Neuronal stem cell (in vitro differentiated cells): ENCODE measurements at regions not wholly inside any gene's neighbourhood (a gene's known extent, or its start where the extent isn't known, plus 50 kb on each side); places are given as distances from the start of the nearest gene placed in this dataset.

ENCODE experiments used
- DNase-seq: peaks from one replicate; pipeline ENCODE4 v3.0.0-alpha.2; 2013; ENCODE audit warnings: low spot score
- H2AFZ ChIP-seq: one replicate; pipeline ENCODE4 v1.6.1; 2013; ENCODE audit warnings: mild to moderate bottlenecking, low read length, inconsistent platforms
- H2AK5ac ChIP-seq: 2 replicates; pipeline ENCODE4 v1.6.1; 2013; ENCODE audit warnings: low read depth, mild to moderate bottlenecking, inconsistent platforms, low read length, moderate library complexity, mixed read lengths
- H2BK120ac ChIP-seq: 2 replicates; pipeline ENCODE4 v1.6.1; 2013; ENCODE audit warnings: low read depth, mild to moderate bottlenecking, inconsistent platforms, low read length, moderate library complexity, mixed read lengths
- H2BK12ac ChIP-seq: one replicate; pipeline ENCODE4 v1.6.1; 2013; ENCODE audit warnings: low read length, inconsistent platforms
- H2BK15ac ChIP-seq: 2 replicates; pipeline ENCODE4 v1.6.1; 2013; ENCODE audit warnings: mild to moderate bottlenecking, low read length, inconsistent platforms, mixed read lengths
- H2BK5ac ChIP-seq: one replicate; pipeline ENCODE4 v1.6.1; 2013; ENCODE audit warnings: inconsistent platforms, mild to moderate bottlenecking, low read length, moderate library complexity
- H3K14ac ChIP-seq: one replicate; pipeline ENCODE4 v1.6.1; 2013; ENCODE audit warnings: low read length, inconsistent platforms
- H3K18ac ChIP-seq: 2 replicates; pipeline ENCODE4 v1.6.1; 2013; ENCODE audit warnings: low read length, inconsistent platforms
- H3K23ac ChIP-seq: 2 replicates; pipeline ENCODE4 v1.6.1; 2013; ENCODE audit warnings: low read depth, mild to moderate bottlenecking, mixed read lengths, low read length, inconsistent platforms; ENCODE audit not compliant: poor library complexity
- H3K27ac ChIP-seq: replicated peaks from 3 replicates; pipeline ENCODE4 v1.5.1; 2013; ENCODE audit warnings: low read length, inconsistent platforms
- H3K27me3 ChIP-seq, 3 experiments: 2 replicates each; pipeline ENCODE4 v1.6.1; 2013; ENCODE audit warnings: low read length in 3 of 3, mild to moderate bottlenecking in 2 of 3, inconsistent platforms in 1 of 3, low read depth in 1 of 3, mixed read lengths in 1 of 3, moderate library complexity in 1 of 3; ENCODE audit not compliant: control insufficient read depth in 3 of 3, insufficient read depth in 3 of 3
- H3K36me3 ChIP-seq, 2 donors: replicated peaks in 1 of 2; 2 replicates each; pipeline ENCODE4 v1.6.1; 2013; ENCODE audit warnings: low read length in 2 of 2; ENCODE audit not compliant: control insufficient read depth in 2 of 2, insufficient read depth in 2 of 2
- H3K4ac ChIP-seq: 2 replicates; pipeline ENCODE4 v1.6.1; 2013; ENCODE audit warnings: inconsistent platforms, mild to moderate bottlenecking, low read length, moderate library complexity
- H3K4me1 ChIP-seq, 2 donors: 1 replicate in 1 of 2; 2 replicates in 1 of 2; pipeline ENCODE4 v1.6.1; 2013; ENCODE audit warnings: low read length in 2 of 2, low read depth in 1 of 2; ENCODE audit not compliant: control insufficient read depth in 2 of 2, insufficient read depth in 1 of 2
- H3K4me2 ChIP-seq: one replicate; pipeline ENCODE4 v1.6.1; 2013; ENCODE audit warnings: mild to moderate bottlenecking, low read length, inconsistent platforms; ENCODE audit not compliant: insufficient read depth, poor library complexity, severe bottlenecking
- H3K4me3 ChIP-seq, 2 donors: 2 replicates each; pipeline ENCODE4 v1.5.1; 2013; ENCODE audit warnings: low read length in 2 of 2, mild to moderate bottlenecking in 2 of 2, inconsistent platforms in 1 of 2, moderate library complexity in 1 of 2
- H3K79me1 ChIP-seq: one replicate; pipeline ENCODE4 v1.6.1; 2013; ENCODE audit warnings: low read depth, mild to moderate bottlenecking, inconsistent platforms, low read length, moderate library complexity
- H3K9ac ChIP-seq: one replicate; pipeline ENCODE4 v1.6.1; 2013; ENCODE audit warnings: mild to moderate bottlenecking, low read depth, low read length, inconsistent platforms; ENCODE audit not compliant: poor library complexity
- H3K9me3 ChIP-seq, 2 donors: replicated peaks in 1 of 2; 2 replicates each; pipeline versions ENCODE3 to v1.6.1; 2013; ENCODE audit warnings: low read length in 2 of 2, mild to moderate bottlenecking in 2 of 2, inconsistent platforms in 1 of 2, low read depth in 1 of 2, mixed read lengths in 1 of 2, moderate library complexity in 1 of 2; ENCODE audit not compliant: control insufficient read depth in 2 of 2, insufficient read depth in 1 of 2
- H4K8ac ChIP-seq: one replicate; pipeline ENCODE4 v1.6.1; 2013; ENCODE audit warnings: low read depth, mild to moderate bottlenecking, inconsistent platforms, low read length, moderate library complexity
- H4K91ac ChIP-seq: one replicate; pipeline ENCODE4 v1.6.1; 2013; ENCODE audit warnings: low read length, low read depth, mild to moderate bottlenecking, inconsistent platforms; ENCODE audit not compliant: poor library complexity
- WGBS, 2 donors: extraction: QIAGEN DNeasy Blood & Tissue Kit; methylation state at CpG; one replicate each; pipeline ENCODE4 v1.1.7; 2013; ENCODE audit warnings: missing lambda C conversion rate in 2 of 2, mixed read lengths in 1 of 2; ENCODE audit not compliant: insufficient read length in 2 of 2, insufficient replicate concordance in 1 of 2; ENCODE audit errors: extremely low coverage in 2 of 2; 5-methylcytosine and 5-hydroxymethylcytosine counted together

DNA sequence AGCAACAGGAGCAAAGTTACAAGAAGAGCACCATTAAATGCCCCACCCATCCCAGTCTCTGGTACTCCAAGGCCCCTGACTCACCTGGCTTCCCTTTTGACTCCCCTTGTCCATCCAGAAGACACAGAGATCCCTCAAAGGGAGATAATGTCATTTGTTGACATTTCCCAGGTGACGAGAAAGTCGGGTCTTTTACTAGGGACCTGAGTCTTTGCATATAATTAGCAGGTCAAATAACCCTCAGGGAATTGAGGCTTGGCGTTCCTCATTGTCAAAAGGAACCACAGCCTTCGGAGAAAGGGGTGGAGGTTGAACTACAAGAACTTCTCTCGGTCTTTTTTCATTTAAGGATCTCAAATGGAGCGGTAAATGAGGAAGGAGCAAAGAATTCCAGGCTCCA is 133.2 kb downstream of the PROX1 start:
- DNase-seq: no peak
- Histone ChIP-seq H4K8ac (no peak overlapping the region), H2AFZ (no peak overlapping the region), H2BK120ac (no peak overlapping the region), H3K79me1 (no peaks in the 10 kb centered on the region), H2BK15ac (no peak overlapping the region), H3K36me3 (no peaks in the 10 kb centered on the region), H3K9ac (no peak overlapping the region), H3K4me3 (no peak overlapping the region), H2BK5ac (no peak overlapping the region), H2AK5ac (no peak overlapping the region), H3K27me3 (peaks cover 0 to 11% (median 0%) of the 10 kb centered on the region in 3 experiments), H2BK12ac (no peak overlapping the region), H3K14ac (no peak overlapping the region), H4K91ac (no peak overlapping the region), H3K4ac (no peak overlapping the region), H3K18ac (no peak overlapping the region), H3K9me3 (peaks cover 10% of the 10 kb centered on the region in 2 donors), H3K23ac (no peak overlapping the region), H3K4me1 (peaks cover 0 to 7% of the 10 kb centered on the region in 2 donors), H3K27ac (no peak overlapping the region), H3K4me2 (no peak overlapping the region)
- WGBS, 2 donors: no CpG with 5 or more reads among the region's 6 CpGs

DNA sequence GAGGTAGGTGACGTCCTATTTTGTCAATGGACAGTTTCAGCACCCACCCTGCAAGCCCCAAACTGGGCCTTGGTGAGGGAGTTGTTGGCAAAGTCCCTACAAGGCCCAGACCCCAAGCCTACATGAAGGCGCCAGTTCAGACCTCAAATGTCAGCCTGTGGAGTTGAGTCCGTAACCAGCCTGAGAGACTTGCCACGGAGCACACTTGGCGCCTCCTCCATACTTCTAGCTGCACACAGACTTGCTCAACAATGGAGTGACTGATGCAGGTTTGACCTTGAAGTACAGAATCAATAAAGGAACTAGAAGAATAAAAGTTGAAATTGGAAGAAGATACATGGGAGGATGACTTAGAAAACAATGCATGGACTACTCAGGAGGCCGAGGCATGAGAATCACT is 134.3 kb downstream of the PROX1 start:
- peaks cover 0 to 7% of the 10 kb centered on the region in 2 donors for H3K4me1 ChIP-seq
- H3K4me3 ChIP-seq: no peak overlapping the region
- no peak overlapping the region for H3K23ac ChIP-seq
- H4K91ac ChIP-seq: no peak overlapping the region
- H2AK5ac ChIP-seq: no peak overlapping the region
- no peaks in the 10 kb centered on the region for H3K79me1 ChIP-seq
- H3K27ac ChIP-seq: no peak overlapping the region
- WGBS, 2 donors: no CpG with 5 or more reads among the region's 6 CpGs
- no peak overlapping the region for H3K18ac ChIP-seq
- no peak overlapping the region for H3K4me2 ChIP-seq
- H4K8ac ChIP-seq: no peak overlapping the region
- no peak overlapping the region for H2BK15ac ChIP-seq
- H3K9ac ChIP-seq: no peak overlapping the region
- H3K9me3 ChIP-seq: peaks cover 10% of the 10 kb centered on the region in 2 donors
- H2BK120ac ChIP-seq: no peak overlapping the region
- H3K27me3 ChIP-seq: peaks cover 0 to 12% (median 0%) of the 10 kb centered on the region in 3 experiments
- no peak overlapping the region for H2AFZ ChIP-seq
- H3K36me3 ChIP-seq: no peaks in the 10 kb centered on the region
- no peak overlapping the region for H3K14ac ChIP-seq
- no peak overlapping the region for H3K4ac ChIP-seq
- no peak overlapping the region for H2BK12ac ChIP-seq
- DNase-seq: no peak
- no peak overlapping the region for H2BK5ac ChIP-seq

DNA sequence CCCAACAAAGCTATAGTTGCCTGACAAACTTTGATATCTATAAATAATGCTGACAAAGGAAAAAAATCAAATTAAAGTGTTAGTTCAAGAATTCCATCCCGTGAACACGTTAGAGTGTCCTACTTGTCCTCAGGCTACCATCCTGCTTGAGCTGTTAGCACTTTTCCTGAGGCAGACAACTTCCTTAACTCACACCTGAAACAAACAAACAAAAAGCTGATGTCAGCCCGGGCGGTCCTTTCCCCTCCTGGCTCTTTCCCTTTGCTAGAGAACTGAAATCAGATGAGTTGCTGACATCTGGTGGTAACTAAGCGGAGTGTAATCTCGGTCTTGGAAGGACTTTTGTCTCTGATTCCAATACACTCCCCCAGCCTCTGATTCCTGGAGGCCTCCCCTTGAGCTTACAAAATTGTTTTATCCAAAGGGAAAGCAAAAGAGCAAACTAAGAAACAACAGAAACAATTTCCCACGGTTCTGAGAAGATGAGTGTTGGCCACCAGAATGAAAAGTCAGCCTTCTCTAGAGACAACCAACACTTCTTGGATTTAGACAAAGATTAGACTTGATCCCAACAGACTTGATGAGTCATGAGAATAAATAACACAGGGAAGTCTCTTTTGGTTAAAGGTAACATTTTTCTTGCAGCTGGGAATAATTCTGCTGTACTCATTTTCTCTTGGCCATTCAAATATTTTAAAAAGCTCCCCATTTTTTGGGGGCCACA is 135.4 kb downstream of the PROX1 start:
- peak; percentile 61 for DNase-seq
- Histone ChIP-seq H3K79me1 (no peaks in the 10 kb centered on the region), H2AK5ac (no peak overlapping the region), H3K27me3 (peaks cover 0 to 18% (median 0%) of the 10 kb centered on the region in 3 experiments), H3K4ac (no peak overlapping the region), H3K9me3 (peaks cover 2% of the 10 kb centered on the region in 2 donors), H3K4me3 (no peak overlapping the region), H2AFZ (no peak overlapping the region), H4K91ac (no peak overlapping the region), H4K8ac (no peak overlapping the region), H3K36me3 (no peaks in the 10 kb centered on the region), H3K9ac (no peak overlapping the region), H3K23ac (no peak overlapping the region), H2BK5ac (no peak overlapping the region), H3K18ac (no peak overlapping the region), H3K27ac (no peak overlapping the region), H3K14ac (no peak overlapping the region), H3K4me1 (peaks cover 0 to 7% of the 10 kb centered on the region in 2 donors), H2BK12ac (no peak overlapping the region), H2BK15ac (no peak overlapping the region), H3K4me2 (no peak overlapping the region), H2BK120ac (no peak overlapping the region)
- no CpG with 5 or more reads among the region's 7 CpGs for WGBS, 2 donors

DNA sequence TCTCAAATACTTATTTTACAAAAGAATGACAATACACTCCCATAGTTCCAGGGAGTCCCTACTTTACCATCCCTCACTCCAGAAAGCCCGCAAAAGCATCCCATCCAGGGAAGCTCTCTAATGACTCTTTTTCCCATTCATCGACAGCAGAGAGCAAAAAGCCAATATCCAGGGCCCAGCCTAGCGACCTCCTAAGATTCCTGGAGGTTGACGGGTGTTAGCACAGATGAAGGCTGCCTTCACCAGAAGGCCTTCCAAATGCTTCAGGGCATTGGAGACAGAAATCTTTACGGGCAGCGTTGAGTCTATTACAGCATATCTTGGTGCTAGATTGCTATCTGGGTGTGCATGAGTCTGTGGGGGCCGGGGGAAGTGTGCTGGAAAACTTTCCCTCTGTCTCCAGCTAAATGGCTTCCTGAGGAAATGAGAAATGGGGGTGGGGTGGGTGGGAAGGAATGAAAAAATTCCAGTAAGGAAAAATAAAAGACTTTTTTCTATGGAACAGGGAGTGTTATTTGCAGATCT is 136.6 kb downstream of the PROX1 start:
- no CpG with 5 or more reads among the region's 7 CpGs for WGBS, 2 donors
- Histone ChIP-seq H3K4me2 (no peak overlapping the region), H3K27me3 (peaks cover 0 to 24% (median 0%) of the 10 kb centered on the region in 3 experiments), H2AK5ac (no peak overlapping the region), H2BK15ac (no peak overlapping the region), H2BK5ac (no peak overlapping the region), H4K91ac (no peak overlapping the region), H3K23ac (no peak overlapping the region), H3K4me3 (no peak overlapping the region), H3K9ac (no peak overlapping the region), H3K27ac (no peak overlapping the region), H2BK120ac (no peak overlapping the region), H2AFZ (no peak overlapping the region), H3K36me3 (no peaks in the 10 kb centered on the region), H3K79me1 (no peaks in the 10 kb centered on the region), H3K4me1 (peaks cover 0 to 7% of the 10 kb centered on the region in 2 donors), H3K4ac (no peak overlapping the region), H3K14ac (no peak overlapping the region), H3K18ac (no peak overlapping the region), H4K8ac (no peak overlapping the region), H2BK12ac (no peak overlapping the region), H3K9me3 (no peaks in the 10 kb centered on the region)
- DNase-seq: no peak
